ENCODE measurements at regions not wholly inside any gene's neighbourhood (a gene's known extent, or its start where the extent isn't known, plus 50 kb on each side); places are given as distances from the start of the nearest gene placed in this dataset.

DNA sequence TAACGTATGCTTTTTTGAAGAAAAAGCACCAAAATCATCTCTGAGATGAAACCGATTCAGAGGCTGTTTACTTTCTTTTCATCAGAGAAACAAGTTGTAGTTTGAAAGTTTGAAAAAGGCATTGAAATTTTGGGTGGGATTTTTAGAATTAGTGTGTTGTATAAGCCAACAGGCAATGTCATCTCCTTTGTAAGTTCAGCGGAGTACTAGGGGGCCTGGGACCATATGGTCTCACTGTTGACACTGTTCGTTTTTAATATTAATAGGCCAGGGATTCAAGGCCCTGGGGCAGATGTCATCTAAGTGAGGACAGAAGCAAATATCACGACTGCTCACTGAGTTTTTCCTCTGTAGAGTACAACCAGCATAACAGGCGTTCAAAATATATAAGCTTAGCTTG, 256.2 kb upstream of the RARB start:
- TF ChIP-seq, protein P1, sequence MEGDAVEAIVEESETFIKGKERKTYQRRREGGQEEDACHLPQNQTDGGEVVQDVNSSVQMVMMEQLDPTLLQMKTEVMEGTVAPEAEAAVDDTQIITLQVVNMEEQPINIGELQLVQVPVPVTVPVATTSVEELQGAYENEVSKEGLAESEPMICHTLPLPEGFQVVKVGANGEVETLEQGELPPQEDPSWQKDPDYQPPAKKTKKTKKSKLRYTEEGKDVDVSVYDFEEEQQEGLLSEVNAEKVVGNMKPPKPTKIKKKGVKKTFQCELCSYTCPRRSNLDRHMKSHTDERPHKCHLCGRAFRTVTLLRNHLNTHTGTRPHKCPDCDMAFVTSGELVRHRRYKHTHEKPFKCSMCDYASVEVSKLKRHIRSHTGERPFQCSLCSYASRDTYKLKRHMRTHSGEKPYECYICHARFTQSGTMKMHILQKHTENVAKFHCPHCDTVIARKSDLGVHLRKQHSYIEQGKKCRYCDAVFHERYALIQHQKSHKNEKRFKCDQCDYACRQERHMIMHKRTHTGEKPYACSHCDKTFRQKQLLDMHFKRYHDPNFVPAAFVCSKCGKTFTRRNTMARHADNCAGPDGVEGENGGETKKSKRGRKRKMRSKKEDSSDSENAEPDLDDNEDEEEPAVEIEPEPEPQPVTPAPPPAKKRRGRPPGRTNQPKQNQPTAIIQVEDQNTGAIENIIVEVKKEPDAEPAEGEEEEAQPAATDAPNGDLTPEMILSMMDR (IDR thresholded peaks at IDR 0.05; ENCODE audit: low read length), result no peak
- TF ChIP-seq EZH2 (optimal IDR thresholded peaks at IDR 0.05; ENCODE audit: low read depth, low read length) (no peak), EZH2phosphoT487 (IDR thresholded peaks at IDR 0.05; ENCODE audit: low read length) (no peak)
